Transverse colon (tissue), 4 donors: ENCODE measurements at regions not wholly inside any gene's neighbourhood (a gene's known extent, or its start where the extent isn't known, plus 50 kb on each side); places are given as distances from the start of the nearest gene placed in this dataset.

Experiments used
- DNase-seq: peaks from one replicate; pipeline ENCODE4 v3.0.0-alpha.2; 2019
- H3K27ac ChIP-seq, 4 donors: fragments of 200-600 bp; sonication (generic); 2 replicates each; pipeline ENCODE4 v1.5.1; 2016 to 2018; ENCODE audit warnings: inconsistent platforms in 4 of 4
- H3K27me3 ChIP-seq: fragments of 200-600 bp; sonication (generic); 2 replicates; pipeline ENCODE4 v1.5.1; 2017; ENCODE audit warnings: inconsistent platforms
- H3K36me3 ChIP-seq, 4 donors: fragments of 200-600 bp; sonication (generic); 2 replicates each; pipeline ENCODE4 v1.5.1; 2017 to 2019; ENCODE audit warnings: inconsistent platforms in 4 of 4
- H3K4me1 ChIP-seq, 4 donors: fragments of 200-600 bp; sonication (generic); 2 replicates each; pipeline ENCODE4 v1.5.1; 2017 to 2020; ENCODE audit warnings: inconsistent platforms in 4 of 4
- H3K4me3 ChIP-seq, 4 donors: fragments of 200-600 bp; sonication (generic); 1 replicate in 1 of 4; 2 replicates in 3 of 4; pipeline versions ENCODE4 v1.5.1 to v1.6.1; 2017 to 2019; ENCODE audit warnings: inconsistent platforms in 4 of 4
- H3K9me3 ChIP-seq, 2 donors: fragments of 200-600 bp; sonication (generic); 2 replicates each; pipeline ENCODE4 v1.5.1; 2017 to 2019; ENCODE audit warnings: inconsistent platforms in 2 of 2
- EP300 ChIP-seq: sonication (generic); formaldehyde crosslinking; IDR thresholded peaks from one replicate; pipeline ENCODE4 v1.6.1; 2017; ENCODE audit warnings: antibody characterized with exemption, low read depth
- POLR2A ChIP-seq: fragments of 450-650 bp; IDR thresholded peaks from one replicate; pipeline ENCODE4 v1.6.1; 2016; ENCODE audit warnings: antibody characterized with exemption, mild to moderate bottlenecking, moderate library complexity
- POLR2AphosphoS5 ChIP-seq, 3 donors: sonication (generic); formaldehyde crosslinking; IDR thresholded peaks; one replicate each; pipeline ENCODE4 v1.6.1; 2016; ENCODE audit warnings: antibody characterized with exemption in 3 of 3
- WGBS, 2 donors: methylation state at CpG; one replicate each; pipeline ENCODE4 v1.1.5; 2018; ENCODE audit warnings: low coverage in 1 of 2; 5-methylcytosine and 5-hydroxymethylcytosine counted together
- in situ Hi-C, 4 donors: fragments of 200-750 bp; cut with MboI; loops; one replicate each; pipeline versions ENCODE4 v1.15.0 to v1.15.1; 2017; ENCODE audit warnings: low sequenced_read_pairs in 3 of 4, low pct_ligation_motif_present in 1 of 4, low pct_unique_long_range_greater_than_20kb in 1 of 4
- intact Hi-C: fragments of 100-400 bp; cut with DNase I; formaldehyde crosslinking; loops from one replicate; pipeline ENCODE4 v1.15.1; 2023; ENCODE audit warnings: low total_unique reads
- TF ChIP-seq, protein P1 (sequence below), 5 experiments: fragments of 200-600 bp in 3 of 5; fragments of 450-650 bp in 2 of 5; sonication (generic) in 3 of 5; IDR thresholded peaks; 1 replicate in 2 of 5; 2 replicates in 3 of 5; pipeline ENCODE4 v1.5.1; 2016 to 2017; ENCODE audit warnings: antibody characterized with exemption in 5 of 5, inconsistent platforms in 3 of 5, mild to moderate bottlenecking in 2 of 5, moderate library complexity in 1 of 5

DNA sequence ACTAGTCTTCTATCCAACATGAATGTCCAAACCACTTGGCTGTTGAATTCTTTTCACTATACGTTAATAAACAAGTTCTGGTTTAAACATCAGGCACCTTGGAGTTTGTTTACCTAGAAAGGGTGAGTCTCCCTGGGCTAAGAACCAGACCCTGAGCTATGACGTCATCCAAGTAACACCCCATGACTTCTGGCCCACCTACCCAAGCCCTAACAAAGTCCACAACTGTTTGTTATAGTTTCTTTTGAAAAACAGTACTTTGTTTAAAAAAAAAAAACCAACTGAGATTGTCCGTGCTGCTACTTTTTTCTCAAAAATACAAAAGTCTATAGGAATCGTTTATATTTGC lies 146.9 kb upstream of the BEND6 start:
- intact Hi-C loops: no loop called here
- Histone ChIP-seq H3K27ac (no peak overlapping the region), H3K36me3 (no peaks in the 10 kb centered on the region), H3K9me3 (no peaks in the 10 kb centered on the region), H3K4me1 (peaks cover 0 to 8% (median 0%) of the 10 kb centered on the region in 4 donors), H3K4me3 (no peak overlapping the region), H3K27me3 (no peaks in the 10 kb centered on the region)
- TF ChIP-seq, protein P1, sequence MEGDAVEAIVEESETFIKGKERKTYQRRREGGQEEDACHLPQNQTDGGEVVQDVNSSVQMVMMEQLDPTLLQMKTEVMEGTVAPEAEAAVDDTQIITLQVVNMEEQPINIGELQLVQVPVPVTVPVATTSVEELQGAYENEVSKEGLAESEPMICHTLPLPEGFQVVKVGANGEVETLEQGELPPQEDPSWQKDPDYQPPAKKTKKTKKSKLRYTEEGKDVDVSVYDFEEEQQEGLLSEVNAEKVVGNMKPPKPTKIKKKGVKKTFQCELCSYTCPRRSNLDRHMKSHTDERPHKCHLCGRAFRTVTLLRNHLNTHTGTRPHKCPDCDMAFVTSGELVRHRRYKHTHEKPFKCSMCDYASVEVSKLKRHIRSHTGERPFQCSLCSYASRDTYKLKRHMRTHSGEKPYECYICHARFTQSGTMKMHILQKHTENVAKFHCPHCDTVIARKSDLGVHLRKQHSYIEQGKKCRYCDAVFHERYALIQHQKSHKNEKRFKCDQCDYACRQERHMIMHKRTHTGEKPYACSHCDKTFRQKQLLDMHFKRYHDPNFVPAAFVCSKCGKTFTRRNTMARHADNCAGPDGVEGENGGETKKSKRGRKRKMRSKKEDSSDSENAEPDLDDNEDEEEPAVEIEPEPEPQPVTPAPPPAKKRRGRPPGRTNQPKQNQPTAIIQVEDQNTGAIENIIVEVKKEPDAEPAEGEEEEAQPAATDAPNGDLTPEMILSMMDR (IDR thresholded peaks at IDR 0.05): no peak
- TF ChIP-seq POLR2AphosphoS5 (IDR thresholded peaks at IDR 0.05): no peak
- no peak for TF ChIP-seq EP300
- no peak for TF ChIP-seq POLR2A
- WGBS, 2 donors: 62 to 69% methylated on average over 3 to 4 of the region's 4 CpGs
- in situ Hi-C loops: no loop called here
- DNase-seq: no peak

DNA sequence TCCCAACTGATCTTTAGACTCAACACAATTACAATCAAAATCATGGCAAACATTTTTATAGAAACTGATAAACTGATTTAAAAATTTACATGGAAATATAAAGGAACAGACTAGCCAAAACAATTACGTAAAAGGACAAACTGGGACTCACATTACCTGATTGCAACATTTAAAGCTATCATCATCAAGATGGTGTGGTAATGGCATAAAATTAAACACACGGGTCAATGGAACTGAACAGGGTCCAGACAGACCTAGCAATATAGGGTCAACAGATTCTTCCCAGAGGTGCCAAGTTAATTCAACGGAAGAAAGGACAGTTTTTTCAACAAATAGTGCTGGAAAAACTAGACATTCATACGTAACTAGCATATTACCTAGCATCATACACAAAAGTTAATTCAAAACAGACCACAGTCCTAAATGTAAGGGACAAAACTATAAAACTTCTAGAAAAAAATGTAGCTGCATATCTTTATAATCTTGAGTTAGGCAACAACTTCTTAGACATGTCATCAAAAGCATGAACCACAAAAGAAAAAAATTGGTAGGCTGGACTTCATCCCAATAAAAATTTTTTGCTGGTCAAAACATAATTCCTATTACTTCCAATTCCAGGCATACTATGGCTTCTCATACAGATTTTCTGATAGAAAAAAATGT lies 147.4 kb upstream of the BEND6 start:
- Histone ChIP-seq H3K27me3 (no peaks in the 10 kb centered on the region), H3K4me1 (peaks cover 0 to 12% (median 0%) of the 10 kb centered on the region in 4 donors), H3K27ac (no peak overlapping the region), H3K4me3 (no peak overlapping the region), H3K9me3 (no peaks in the 10 kb centered on the region), H3K36me3 (no peaks in the 10 kb centered on the region)
- no peak for TF ChIP-seq POLR2A
- TF ChIP-seq, protein P1 (IDR thresholded peaks at IDR 0.05): no peak
- no peak for TF ChIP-seq POLR2AphosphoS5 (IDR thresholded peaks at IDR 0.05)
- no peak for TF ChIP-seq EP300
- WGBS, 2 donors: 88 to 90% methylated on average over 4 of the region's 4 CpGs
- intact Hi-C loops: no loop called here
- DNase-seq: no peak
- in situ Hi-C loops: no loop called here

GRCh38 chr6:56806368-56806767 lies 148.5 kb upstream of the BEND6 start:
- in situ Hi-C loops (no loop called here), intact Hi-C loops (no loop called here)
- TF ChIP-seq POLR2A: no peak
- TF ChIP-seq, protein P1 (IDR thresholded peaks at IDR 0.05): no peak
- TF ChIP-seq POLR2AphosphoS5 (IDR thresholded peaks at IDR 0.05): no peak
- no peak for TF ChIP-seq EP300
- H3K4me1 ChIP-seq: peaks cover 0 to 17% (median 0%) of the 10 kb centered on the region in 4 donors
- WGBS, 2 donors: 33 to 58% methylated on average over 1 of the region's 1 CpG
- no peak overlapping the region for H3K4me3 ChIP-seq
- H3K27me3 ChIP-seq: no peaks in the 10 kb centered on the region
- no peaks in the 10 kb centered on the region for H3K9me3 ChIP-seq
- DNase-seq: no peak
- no peak overlapping the region for H3K27ac ChIP-seq
- H3K36me3 ChIP-seq: no peaks in the 10 kb centered on the region

DNA sequence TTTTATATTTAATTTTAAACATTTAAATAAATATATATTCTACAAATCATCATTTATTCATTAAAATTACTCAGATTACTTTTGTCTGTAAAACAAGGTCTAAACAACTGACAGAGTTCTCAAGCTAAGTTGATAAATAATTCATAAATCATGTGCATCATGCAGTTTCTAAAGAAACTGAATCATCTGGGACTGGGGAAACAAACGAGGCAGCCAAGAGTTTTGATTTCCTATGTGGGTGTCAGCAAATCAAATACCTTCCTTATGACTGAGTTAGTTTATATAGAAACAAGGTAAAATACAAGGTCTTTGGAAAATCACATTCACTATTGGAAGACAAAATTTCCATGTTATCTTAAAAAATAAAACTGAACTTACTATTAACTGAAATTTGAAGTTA lies 149.9 kb upstream of the BEND6 start:
- DNase-seq: no peak
- Histone ChIP-seq H3K27ac (no peak overlapping the region), H3K4me1 (peaks cover 0 to 17% (median 0%) of the 10 kb centered on the region in 4 donors), H3K4me3 (no peak overlapping the region), H3K9me3 (no peaks in the 10 kb centered on the region), H3K27me3 (no peaks in the 10 kb centered on the region), H3K36me3 (no peaks in the 10 kb centered on the region)
- WGBS, 2 donors: 36 to 50% methylated on average over 1 of the region's 1 CpG
- no peak for TF ChIP-seq POLR2A
- TF ChIP-seq POLR2AphosphoS5 (IDR thresholded peaks at IDR 0.05): no peak
- TF ChIP-seq, protein P1 (IDR thresholded peaks at IDR 0.05): no peak
- TF ChIP-seq EP300: no peak
- intact Hi-C loops: no loop called here
- in situ Hi-C loops: no loop called here
